HepG2 (cell line): ENCODE measurements at regions not wholly inside any gene's neighbourhood (a gene's known extent, or its start where the extent isn't known, plus 50 kb on each side); places are given as distances from the start of the nearest gene placed in this dataset.

Experiments used
- ATAC-seq: fragments of 200-7000 bp; cut with Tn5 transposase; 3 replicates; pipeline ENCODE4 v1.9.1; 2020; ENCODE audit warnings: mild to moderate bottlenecking, moderate library complexity
- BruUV-seq: library from RNA; stranded (reverse); fragments of 400-500 nt; replicated peaks from 2 replicates; lab custom pipeline; 2021; lab: Mats Ljungman, UMichigan
- CTCF ChIA-PET: fragments of 300-600 bp; formaldehyde crosslinking; extraction: SDS; loops from one replicate; lab custom pipeline; 2021; ENCODE audit warnings: low total read pairs, inconsistent platforms, low intra/inter-chr PET ratio; lab: Yijun Ruan, JAX
- POLR2A ChIA-PET: fragments of 350-600 bp; sonication (Branson Sonifier 250); formaldehyde crosslinking; loops from one replicate; lab custom pipeline; 2020; ENCODE audit warnings: antibody characterized with exemption, inconsistent platforms; lab: Yijun Ruan, JAX
- DNase-seq: peaks from one replicate; pipeline ENCODE4 v3.0.0-alpha.2; 2015; ENCODE audit warnings: low spot score
- FAIRE-seq: peaks from 3 replicates; lab custom pipeline; 2011; peaks lifted over from hg19 to GRCh38; lab: Jason Lieb, UNC
- H2AFZ ChIP-seq: one replicate; pipeline ENCODE4 v1.6.1; 2011; ENCODE audit warnings: low read length, inconsistent platforms
- H3K27ac ChIP-seq: fragments of 300-600 bp; 3 replicates; pipeline ENCODE4 v1.8.0; 2011; ENCODE audit warnings: mixed run types, mild to moderate bottlenecking, mixed read lengths, low read length, inconsistent platforms; ENCODE audit not compliant: insufficient read depth; ENCODE audit errors: extremely low read length
- H3K27me3 ChIP-seq, 2 experiments: fragments of 200-600 bp in 1 of 2; 2 replicates in 1 of 2; 3 replicates in 1 of 2; pipeline versions ENCODE4 v1.6.0 to v1.8.0; 2011; ENCODE audit warnings: low read length in 2 of 2, mild to moderate bottlenecking in 2 of 2, moderate library complexity in 2 of 2, inconsistent platforms in 1 of 2; ENCODE audit not compliant: insufficient read depth in 2 of 2, control insufficient read depth in 1 of 2
- H3K36me3 ChIP-seq, 2 experiments: fragments of 200-600 bp in 1 of 2; replicated peaks in 1 of 2; 2 replicates in 1 of 2; 3 replicates in 1 of 2; pipeline versions ENCODE4 v1.5.1 to v1.8.0; 2011; ENCODE audit warnings: low read length in 2 of 2, inconsistent platforms in 1 of 2; ENCODE audit not compliant: insufficient read depth in 2 of 2, control insufficient read depth in 1 of 2
- H3K4me1 ChIP-seq: 2 replicates; pipeline ENCODE4 v1.5.1; 2012; ENCODE audit warnings: low read length, inconsistent platforms; ENCODE audit not compliant: insufficient read depth
- H3K4me2 ChIP-seq: 2 replicates; pipeline ENCODE4 v1.6.0; 2011; ENCODE audit warnings: low read depth, low read length, inconsistent platforms
- H3K4me3 ChIP-seq, 3 experiments: fragments of 200-600 bp in 1 of 3; sonication (generic), shearing (Covaris generic) in 1 of 3; replicated peaks in 1 of 3; 2 replicates each; pipeline ENCODE4 v1.5.1; 2011 to 2016; ENCODE audit warnings: low read length in 3 of 3, inconsistent platforms in 2 of 3, low read depth in 2 of 3, mild to moderate bottlenecking in 2 of 3, control low read depth in 1 of 3, mixed read lengths in 1 of 3; ENCODE audit not compliant: insufficient read depth in 1 of 3
- H3K79me2 ChIP-seq: one replicate; pipeline ENCODE4 v1.6.1; 2011; ENCODE audit warnings: low read length, inconsistent platforms; ENCODE audit not compliant: insufficient read depth
- H3K9ac ChIP-seq: 2 replicates; pipeline ENCODE4 v1.6.0; 2011; ENCODE audit warnings: mild to moderate bottlenecking, low read depth, low read length, inconsistent platforms; ENCODE audit not compliant: insufficient read depth
- H3K9me3 ChIP-seq: 2 replicates; pipeline ENCODE4 v1.5.1; 2012; ENCODE audit warnings: mild to moderate bottlenecking, low read length
- H4K20me1 ChIP-seq: 2 replicates; pipeline ENCODE4 v1.6.0; 2011; ENCODE audit warnings: inconsistent platforms, mild to moderate bottlenecking, low read length, moderate library complexity; ENCODE audit not compliant: insufficient read depth
- ATF7-NPFF ChIP-seq: sonication (generic); formaldehyde crosslinking; IDR thresholded peaks from 2 replicates; pipeline ENCODE4 v1.8.1; 2023; ENCODE audit warnings: mild to moderate bottlenecking, low read depth, missing genetic modification reagents, moderate library complexity
- DMTF1 ChIP-seq: sonication (generic); formaldehyde crosslinking; IDR thresholded peaks from 2 replicates; pipeline ENCODE4 v1.4.0; 2020; ENCODE audit warnings: mild to moderate bottlenecking, missing genetic modification reagents
- GATAD1 ChIP-seq: IDR thresholded peaks from 2 replicates; pipeline ENCODE4 v1.6.1; 2016; ENCODE audit warnings: missing genetic modification reagents, missing compliant biosample characterization
- JDP2 ChIP-seq: sonication (generic); formaldehyde crosslinking; IDR thresholded peaks from 2 replicates; pipeline ENCODE4 v1.8.1; 2022; ENCODE audit warnings: missing genetic modification reagents, borderline replicate concordance
- MAZ ChIP-seq, 2 experiments: sonication (generic) in 1 of 2; formaldehyde crosslinking in 1 of 2; IDR thresholded peaks; 2 replicates each; pipeline versions ENCODE4 v1.5.0 to v1.6.1; 2012 to 2020; ENCODE audit warnings: low read depth in 2 of 2, mild to moderate bottlenecking in 2 of 2, borderline replicate concordance in 1 of 2, improper control_type of control experiment in 1 of 2, low read length in 1 of 2, missing genetic modification reagents in 1 of 2, moderate library complexity in 1 of 2
- NCOA1 ChIP-seq: sonication (generic); formaldehyde crosslinking; IDR thresholded peaks from 2 replicates; pipeline ENCODE4 v1.9.0; 2021; ENCODE audit warnings: missing genetic modification reagents
- ZBTB7B ChIP-seq: sonication (generic); formaldehyde crosslinking; IDR thresholded peaks from 2 replicates; pipeline ENCODE4 v1.4.0; 2020; ENCODE audit warnings: missing genetic modification reagents
- ZNF382 ChIP-seq: sonication (generic); formaldehyde crosslinking; IDR thresholded peaks from 2 replicates; pipeline ENCODE4 v1.5.0; 2020; ENCODE audit warnings: missing genetic modification reagents, mild to moderate bottlenecking, borderline replicate concordance
- ZNF414 ChIP-seq: sonication (generic); formaldehyde crosslinking; IDR thresholded peaks from 2 replicates; pipeline ENCODE4 v1.5.0; 2020; ENCODE audit warnings: missing genetic modification reagents
- WGBS: methylation state at CpG from one replicate; pipeline ENCODE4 v1.1.6; 2017; ENCODE audit warnings: low lambda C conversion rate; 5-methylcytosine and 5-hydroxymethylcytosine counted together
- in situ Hi-C: cut with HindIII; loops from 2 replicates; pipeline ENCODE4 v1.10.0; 2017; ENCODE audit warnings: low pct_unique_long_range_greater_than_20kb; ENCODE audit not compliant: extremely low pct_ligation_motif_present
- intact Hi-C: fragments of 100-400 bp; cut with micrococcal nuclease; formaldehyde crosslinking; loops from one replicate; pipeline ENCODE4 v1.10.0; 2022; ENCODE audit not compliant: unreplicated experiment

GRCh38 chr5:87782916-87783315, 370.2 kb upstream of the CCNH start:
- in situ Hi-C loops (loop anchor here (5.0 kb wide), 1 partner anchor 904 kb away; no protein-coding TSS in a partner anchor), intact Hi-C loops (no loop called here)
- Histone ChIP-seq H3K27ac (no peak overlapping the region), H3K4me3 (no peak overlapping the region), H3K36me3 (no peaks in the 10 kb centered on the region), H3K9me3 (no peaks in the 10 kb centered on the region), H3K27me3 (peaks cover 0 to 1% of the 10 kb centered on the region in 2 experiments; a peak in 1 of 5 replicates), H3K79me2 (no peaks in the 10 kb centered on the region), H4K20me1 (no peaks in the 10 kb centered on the region), H3K4me1 (no peaks in the 10 kb centered on the region), H2AFZ (no peak overlapping the region), H3K4me2 (no peak overlapping the region), H3K9ac (no peak overlapping the region)
- DNase-seq = no peak
- CTCF ChIA-PET = interaction anchor here (1.6 to 3.1 kb wide), 2 partner anchors 897 to 908 kb away, joined by 4 to 32 read pairs; no protein-coding TSS in a partner anchor
- no peak for FAIRE-seq
- 0% methylated on average over 3 of the region's 3 CpGs for WGBS
- no peak for ATAC-seq
- POLR2A ChIA-PET = no interaction called here
- BruUV-seq = no TSS peak
- TF ChIP-seq GATAD1 (CRISPR knock-in tag) = no peak
- TF ChIP-seq ZBTB7B (CRISPR knock-in tag) = no peak
- TF ChIP-seq JDP2 (CRISPR knock-in tag) = no peak
- TF ChIP-seq DMTF1 (CRISPR knock-in tag) = no peak
- TF ChIP-seq NCOA1 = no peak
- no peak for TF ChIP-seq MAZ (IDR thresholded peaks at IDR 0.05; ENCODE audit: borderline replicate concordance, low read depth, low read length)
- TF ChIP-seq MAZ (CRISPR knock-in tag; IDR thresholded peaks at IDR 0.05; ENCODE audit: low read depth) = no peak
- TF ChIP-seq ATF7-NPFF (CRISPR knock-in tag) = no peak
- no peak for TF ChIP-seq ZNF382 (CRISPR knock-in tag)
- TF ChIP-seq ZNF414 (CRISPR knock-in tag) = no peak
